GM23248 (cell line): ENCODE measurements at regions not wholly inside any gene's neighbourhood (a gene's known extent, or its start where the extent isn't known, plus 50 kb on each side); places are given as distances from the start of the nearest gene placed in this dataset.

ENCODE experiments used
- EZH2 ChIP-seq: fragments of 200-600 bp; sonication (generic); IDR thresholded peaks from 2 replicates; pipeline ENCODE4 v1.6.1; 2018; ENCODE audit warnings: antibody characterized with exemption, mild to moderate bottlenecking; ENCODE audit not compliant: insufficient read depth, poor library complexity, severe bottlenecking
- EZH2phosphoT487 ChIP-seq: fragments of 200-600 bp; sonication (generic); IDR thresholded peaks from 2 replicates; pipeline ENCODE4 v1.6.1; 2018; ENCODE audit warnings: antibody characterized with exemption, moderate library complexity, mild to moderate bottlenecking, low read depth; ENCODE audit not compliant: insufficient read depth

DNA sequence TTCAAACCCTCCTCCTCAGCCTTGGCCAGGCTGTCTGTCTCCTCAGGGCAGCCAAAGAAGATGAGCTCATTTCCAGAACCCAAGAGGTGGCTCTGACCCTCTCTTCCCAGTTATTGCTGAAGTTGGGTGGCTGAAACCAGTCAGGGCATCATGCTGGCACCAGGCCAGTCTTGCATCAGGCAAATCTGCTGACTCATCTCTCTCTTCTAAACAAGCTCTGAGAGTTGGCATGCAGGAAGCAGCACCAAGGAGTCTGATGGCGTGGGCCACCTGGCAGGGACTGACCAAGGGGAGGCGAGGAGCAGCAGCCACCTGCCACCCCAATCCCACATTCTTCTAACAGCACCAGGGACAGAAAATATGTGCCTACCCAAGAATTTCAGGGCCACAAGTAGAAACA is 104.8 kb upstream of the ATP1A1 start:
- TF ChIP-seq EZH2phosphoT487 (no peak), EZH2 (no peak)
